ENCODE measurements at regions not wholly inside any gene's neighbourhood (a gene's known extent, or its start where the extent isn't known, plus 50 kb on each side); places are given as distances from the start of the nearest gene placed in this dataset.

DNA sequence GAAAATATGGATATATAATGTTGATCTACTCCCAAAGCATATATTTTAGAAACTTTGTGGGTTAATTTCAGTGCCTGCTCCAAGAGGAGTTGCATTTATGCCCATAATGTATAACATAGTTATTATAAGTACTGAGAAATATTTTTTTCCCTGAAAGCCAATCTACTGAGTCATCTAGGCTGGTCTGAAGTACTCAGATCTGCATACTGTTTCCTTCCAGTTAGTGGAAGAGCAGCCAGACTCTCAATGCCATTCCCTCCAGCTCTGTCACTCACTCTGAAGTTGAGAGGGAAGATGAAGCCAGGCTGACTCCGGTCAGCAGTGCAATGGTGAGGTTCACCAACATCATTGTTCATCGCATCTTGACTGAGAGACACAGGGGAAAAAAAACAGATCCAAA lies 505.1 kb downstream of the PPARGC1A start:
- POLR2A ChIA-PET = no interaction called here

More for the DNA sequence above, 505.1 kb downstream of the PPARGC1A start:
- DNase-seq (ENCODE audit: extremely low read depth in 1 of 4, low spot score in 3 of 4) = no peak
- intact Hi-C loops (cut with micrococcal nuclease) (no loop called here), in situ Hi-C loops (cut with MboI) (no loop called here)
- no peak for ATAC-seq
- Histone ChIP-seq H3K9me3 (replicated peaks; ENCODE audit: control insufficient read depth, insufficient read depth, low read depth, low read length) (no peaks in the 10 kb centered on the region), H3K4me3 (no peak overlapping the region), H3K4me1 (replicated peaks in 1 of 2; ENCODE audit: control insufficient read depth in 2 of 2, insufficient read depth in 2 of 2, low read length in 2 of 2) (no peaks in the 10 kb centered on the region), H4K20me1 (replicated peaks; ENCODE audit: control insufficient read depth, insufficient read depth, low read length) (no peaks in the 10 kb centered on the region), H2AFZ (ENCODE audit: low read depth, low read length) (no peak overlapping the region), H3K9ac (ENCODE audit: insufficient read depth in 1 of 2, low read depth in 2 of 2, low read length in 2 of 2) (no peak overlapping the region), H3K79me2 (ENCODE audit: control insufficient read depth, insufficient read depth, low read length) (no peaks in the 10 kb centered on the region), H3K27me3 (ENCODE audit: control insufficient read depth in 2 of 2, insufficient read depth in 2 of 2, low read length in 2 of 2) (no peaks in the 10 kb centered on the region), H3K9me1 (ENCODE audit: control insufficient read depth, insufficient read depth, low read length) (no peaks in the 10 kb centered on the region), H3K27ac (ENCODE audit: extremely low read depth, low read depth, low read length) (no peak overlapping the region), H3K36me3 (ENCODE audit: control insufficient read depth, insufficient read depth, low read length) (no peaks in the 10 kb centered on the region), H3K4me2 (ENCODE audit: insufficient read depth, low read length) (no peak overlapping the region)
- CTCF ChIA-PET (ENCODE audit: low intra/inter-chr PET ratio) = no interaction called here
- 33% methylated on average over 2 of the region's 2 CpGs for WGBS (ENCODE audit: insufficient coverage, low coverage, missing lambda C conversion rate)
- no peak for FAIRE-seq
- no peak for TF ChIP-seq CEBPG (CRISPR knock-in tag; IDR thresholded peaks at IDR 0.05)
- no peak for TF ChIP-seq CEBPG (tag; conservative IDR thresholded peaks at IDR 0.05 in 1 of 2, IDR thresholded peaks at IDR 0.05 in 1 of 2)
- TF ChIP-seq POLR2AphosphoS5 (IDR thresholded peaks at IDR 0.05; ENCODE audit: control insufficient read depth, insufficient read depth, low read depth, low read length) = no peak
- TF ChIP-seq ZNF79 (CRISPR knock-in tag; IDR thresholded peaks at IDR 0.05; ENCODE audit: low read depth) = no peak
- TF ChIP-seq, protein P1, sequence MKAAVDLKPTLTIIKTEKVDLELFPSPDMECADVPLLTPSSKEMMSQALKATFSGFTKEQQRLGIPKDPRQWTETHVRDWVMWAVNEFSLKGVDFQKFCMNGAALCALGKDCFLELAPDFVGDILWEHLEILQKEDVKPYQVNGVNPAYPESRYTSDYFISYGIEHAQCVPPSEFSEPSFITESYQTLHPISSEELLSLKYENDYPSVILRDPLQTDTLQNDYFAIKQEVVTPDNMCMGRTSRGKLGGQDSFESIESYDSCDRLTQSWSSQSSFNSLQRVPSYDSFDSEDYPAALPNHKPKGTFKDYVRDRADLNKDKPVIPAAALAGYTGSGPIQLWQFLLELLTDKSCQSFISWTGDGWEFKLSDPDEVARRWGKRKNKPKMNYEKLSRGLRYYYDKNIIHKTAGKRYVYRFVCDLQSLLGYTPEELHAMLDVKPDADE (conservative IDR thresholded peaks at IDR 0.05; ENCODE audit: control insufficient read depth, low read depth, low read length) = no peak
- TF ChIP-seq PHF8 (IDR thresholded peaks at IDR 0.05; ENCODE audit: borderline replicate concordance, low read length) = no peak
- no peak for TF ChIP-seq GTF2A2 (tag; IDR thresholded peaks at IDR 0.05)
- TF ChIP-seq POLR3G (IDR thresholded peaks at IDR 0.05; ENCODE audit: extremely low read depth, insufficient read length, insufficient replicate concordance) = no peak
- TF ChIP-seq, protein P2, sequence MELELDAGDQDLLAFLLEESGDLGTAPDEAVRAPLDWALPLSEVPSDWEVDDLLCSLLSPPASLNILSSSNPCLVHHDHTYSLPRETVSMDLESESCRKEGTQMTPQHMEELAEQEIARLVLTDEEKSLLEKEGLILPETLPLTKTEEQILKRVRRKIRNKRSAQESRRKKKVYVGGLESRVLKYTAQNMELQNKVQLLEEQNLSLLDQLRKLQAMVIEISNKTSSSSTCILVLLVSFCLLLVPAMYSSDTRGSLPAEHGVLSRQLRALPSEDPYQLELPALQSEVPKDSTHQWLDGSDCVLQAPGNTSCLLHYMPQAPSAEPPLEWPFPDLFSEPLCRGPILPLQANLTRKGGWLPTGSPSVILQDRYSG (tag; conservative IDR thresholded peaks at IDR 0.05; ENCODE audit: low read depth) = no peak
- no peak for TF ChIP-seq WHSC1 (IDR thresholded peaks at IDR 0.05; ENCODE audit: low read length)
- no peak for TF ChIP-seq PHB (CRISPR knock-in tag; IDR thresholded peaks at IDR 0.05)
- TF ChIP-seq, protein P3, sequence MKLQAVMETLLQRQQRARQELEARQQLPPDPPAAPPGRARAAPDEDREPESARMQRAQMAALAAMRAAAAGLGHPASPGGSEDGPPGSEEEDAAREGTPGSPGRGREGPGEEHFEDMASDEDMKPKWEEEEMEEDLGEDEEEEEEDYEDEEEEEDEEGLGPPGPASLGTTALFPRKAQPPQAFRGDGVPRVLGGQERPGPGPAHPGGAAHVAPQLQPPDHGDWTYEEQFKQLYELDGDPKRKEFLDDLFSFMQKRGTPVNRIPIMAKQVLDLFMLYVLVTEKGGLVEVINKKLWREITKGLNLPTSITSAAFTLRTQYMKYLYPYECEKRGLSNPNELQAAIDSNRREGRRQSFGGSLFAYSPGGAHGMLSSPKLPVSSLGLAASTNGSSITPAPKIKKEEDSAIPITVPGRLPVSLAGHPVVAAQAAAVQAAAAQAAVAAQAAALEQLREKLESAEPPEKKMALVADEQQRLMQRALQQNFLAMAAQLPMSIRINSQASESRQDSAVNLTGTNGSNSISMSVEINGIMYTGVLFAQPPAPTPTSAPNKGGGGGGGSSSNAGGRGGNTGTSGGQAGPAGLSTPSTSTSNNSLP (IDR thresholded peaks at IDR 0.05; ENCODE audit: borderline replicate concordance, low read depth, low read length) = no peak
- no peak for TF ChIP-seq YY1 (IDR thresholded peaks at IDR 0.05; ENCODE audit: borderline replicate concordance in 1 of 3, control insufficient read depth in 1 of 3, extremely low read depth in 1 of 3, insufficient read depth in 3 of 3, insufficient read length in 1 of 3, insufficient replicate concordance in 2 of 3, low read depth in 1 of 3, low read length in 2 of 3)
- TF ChIP-seq FOXJ2 (tag; IDR thresholded peaks at IDR 0.05) = no peak
- no TSS peak for BruUV-seq (replicated peaks)

All from K562 (cell line).